H9 (cell line): ENCODE measurements at regions not wholly inside any gene's neighbourhood (a gene's known extent, or its start where the extent isn't known, plus 50 kb on each side); places are given as distances from the start of the nearest gene placed in this dataset.

Source experiments
- DNase-seq: peaks from one replicate; pipeline ENCODE4 v3.0.0-alpha.2; 2017
- H2AFZ ChIP-seq: one replicate; pipeline ENCODE4 v1.6.1; 2013; ENCODE audit warnings: mild to moderate bottlenecking, low read length, control low read depth, moderate library complexity
- H2AK5ac ChIP-seq: 2 replicates; pipeline ENCODE4 v1.6.1; 2013; ENCODE audit warnings: low read length, control low read depth, mixed read lengths; ENCODE audit not compliant: insufficient read length
- H2BK120ac ChIP-seq: one replicate; pipeline ENCODE4 v1.6.1; 2013; ENCODE audit warnings: low read depth, mild to moderate bottlenecking, low read length, control low read depth, inconsistent platforms; ENCODE audit not compliant: poor library complexity, severe bottlenecking
- H2BK12ac ChIP-seq: 2 replicates; pipeline ENCODE4 v1.6.1; 2013; ENCODE audit warnings: low read length, control low read depth, mixed read lengths, low read depth; ENCODE audit not compliant: insufficient read length
- H2BK15ac ChIP-seq: 2 replicates; pipeline ENCODE4 v1.6.1; 2013; ENCODE audit warnings: low read depth, low read length, control low read depth
- H2BK20ac ChIP-seq: one replicate; pipeline ENCODE4 v1.6.1; 2013; ENCODE audit warnings: low read depth, mild to moderate bottlenecking, low read length, control low read depth, inconsistent platforms; ENCODE audit not compliant: poor library complexity, severe bottlenecking
- H2BK5ac ChIP-seq: 2 replicates; pipeline ENCODE4 v1.6.1; 2013; ENCODE audit warnings: low read length, control low read depth, mixed read lengths; ENCODE audit not compliant: insufficient read length
- H3K14ac ChIP-seq: 2 replicates; pipeline ENCODE4 v1.6.1; 2013; ENCODE audit warnings: low read length, control low read depth; ENCODE audit not compliant: insufficient read depth
- H3K18ac ChIP-seq: 2 replicates; pipeline ENCODE4 v1.6.1; 2013; ENCODE audit warnings: low read depth, mild to moderate bottlenecking, mixed read lengths, low read length, control low read depth; ENCODE audit not compliant: insufficient read length
- H3K23ac ChIP-seq: 2 replicates; pipeline ENCODE4 v1.6.1; 2013; ENCODE audit warnings: low read length, control low read depth, mixed read lengths, low read depth; ENCODE audit not compliant: insufficient read length
- H3K23me2 ChIP-seq: 2 replicates; pipeline ENCODE4 v1.6.1; 2013; ENCODE audit warnings: low read depth, mild to moderate bottlenecking, mixed read lengths, low read length, control low read depth; ENCODE audit not compliant: insufficient read length, poor library complexity, severe bottlenecking
- H3K27ac ChIP-seq: 2 replicates; pipeline ENCODE4 v1.5.1; 2013; ENCODE audit warnings: low read length, control low read depth, mixed read lengths, low read depth; ENCODE audit not compliant: insufficient read length
- H3K27me3 ChIP-seq: 2 replicates; pipeline ENCODE4 v1.6.1; 2013; ENCODE audit warnings: low read length, control low read depth, inconsistent platforms; ENCODE audit not compliant: insufficient read depth
- H3K4ac ChIP-seq: 2 replicates; pipeline ENCODE4 v1.6.1; 2013; ENCODE audit warnings: low read depth, mild to moderate bottlenecking, control low read depth, inconsistent platforms, low read length, moderate library complexity
- H3K4me1 ChIP-seq: 2 replicates; pipeline ENCODE4 v1.6.1; 2013; ENCODE audit warnings: low read length, control low read depth, inconsistent platforms; ENCODE audit not compliant: insufficient read depth
- H3K4me2 ChIP-seq: 2 replicates; pipeline ENCODE4 v1.6.1; 2013; ENCODE audit warnings: low read length, control low read depth, mixed read lengths; ENCODE audit not compliant: insufficient read length, insufficient read depth
- H3K56ac ChIP-seq: 2 replicates; pipeline ENCODE4 v1.6.1; 2013; ENCODE audit warnings: low read depth, mild to moderate bottlenecking, mixed read lengths, low read length, control low read depth; ENCODE audit not compliant: insufficient read length
- H3K79me1 ChIP-seq: 2 replicates; pipeline ENCODE4 v1.6.1; 2013; ENCODE audit warnings: low read depth, mild to moderate bottlenecking, moderate library complexity, low read length, control low read depth, inconsistent platforms; ENCODE audit not compliant: insufficient read depth, poor library complexity, severe bottlenecking
- H3K79me2 ChIP-seq: 2 replicates; pipeline ENCODE4 v1.6.1; 2013; ENCODE audit warnings: low read length, control low read depth, inconsistent platforms; ENCODE audit not compliant: insufficient read depth
- H3K9ac ChIP-seq: 2 replicates; pipeline ENCODE4 v1.6.1; 2013; ENCODE audit warnings: low read length, control low read depth, mixed read lengths; ENCODE audit not compliant: insufficient read length; ENCODE audit errors: extremely low read depth
- H3K9me3 ChIP-seq: one replicate; pipeline ENCODE4 v1.6.1; 2013; ENCODE audit warnings: low read depth, low read length, inconsistent platforms; ENCODE audit not compliant: control insufficient read depth
- H3T11ph ChIP-seq: one replicate; pipeline ENCODE4 v1.6.1; 2013; ENCODE audit warnings: mild to moderate bottlenecking, low read length, control low read depth, inconsistent platforms
- H4K20me1 ChIP-seq: one replicate; pipeline ENCODE4 v1.6.1; 2013; ENCODE audit not compliant: control insufficient read depth, insufficient read length, insufficient read depth
- H4K5ac ChIP-seq: 2 replicates; pipeline ENCODE4 v1.6.1; 2013; ENCODE audit warnings: low read depth, mild to moderate bottlenecking, mixed read lengths, low read length, control low read depth; ENCODE audit not compliant: insufficient read length
- H4K8ac ChIP-seq: replicated peaks from 2 replicates; pipeline ENCODE4 v1.6.1; 2013; ENCODE audit warnings: low read length, control low read depth, mixed read lengths, low read depth; ENCODE audit not compliant: insufficient read length
- H4K91ac ChIP-seq: 2 replicates; pipeline ENCODE4 v1.6.1; 2013; ENCODE audit warnings: low read depth, mild to moderate bottlenecking, moderate library complexity, mixed read lengths, low read length, control low read depth; ENCODE audit not compliant: insufficient read length
- H3K27ac Mint-ChIP-seq, 3 experiments: 2 replicates in 2 of 3; 3 replicates in 1 of 3; pipeline ENCODE4 v1.8.0; 2020 to 2021; ENCODE audit warnings: mixed read lengths in 3 of 3, mild to moderate bottlenecking in 1 of 3, moderate library complexity in 1 of 3
- H3K27me3 Mint-ChIP-seq: 2 replicates; pipeline ENCODE4 v1.8.0; 2021; ENCODE audit warnings: low read depth, mild to moderate bottlenecking, moderate library complexity, mixed read lengths
- H3K36me3 Mint-ChIP-seq, 3 experiments: 2 replicates in 2 of 3; 3 replicates in 1 of 3; pipeline ENCODE4 v1.8.0; 2020 to 2021; ENCODE audit warnings: low read depth in 3 of 3, mixed read lengths in 3 of 3; ENCODE audit not compliant: insufficient read depth in 1 of 3
- H3K4me1 Mint-ChIP-seq, 2 experiments: 2 replicates each; pipeline ENCODE4 v1.8.0; 2020; ENCODE audit warnings: mixed read lengths in 2 of 2
- H3K4me3 Mint-ChIP-seq, 2 experiments: 2 replicates in 1 of 2; 3 replicates in 1 of 2; pipeline ENCODE4 v1.8.0; 2020 to 2021; ENCODE audit warnings: mild to moderate bottlenecking in 2 of 2, mixed read lengths in 2 of 2, moderate library complexity in 1 of 2
- H3K9me3 Mint-ChIP-seq, 2 experiments: 2 replicates in 1 of 2; 3 replicates in 1 of 2; pipeline ENCODE4 v1.8.0; 2020; ENCODE audit warnings: mild to moderate bottlenecking in 2 of 2, mixed read lengths in 2 of 2, moderate library complexity in 1 of 2
- CTCF ChIP-seq: fragments of 200-600 bp; sonication (generic); conservative IDR thresholded peaks from 3 replicates; pipeline ENCODE4 v1.8.0; 2021; ENCODE audit warnings: antibody characterized with exemption, mild to moderate bottlenecking
- WGBS: extraction: QIAGEN DNeasy Blood & Tissue Kit; methylation state at CpG from one replicate; pipeline ENCODE4 v1.1.7; 2013; ENCODE audit warnings: missing lambda C conversion rate, low lambda C conversion rate, mixed read lengths; ENCODE audit not compliant: insufficient read length; ENCODE audit errors: extremely low coverage; 5-methylcytosine and 5-hydroxymethylcytosine counted together

DNA sequence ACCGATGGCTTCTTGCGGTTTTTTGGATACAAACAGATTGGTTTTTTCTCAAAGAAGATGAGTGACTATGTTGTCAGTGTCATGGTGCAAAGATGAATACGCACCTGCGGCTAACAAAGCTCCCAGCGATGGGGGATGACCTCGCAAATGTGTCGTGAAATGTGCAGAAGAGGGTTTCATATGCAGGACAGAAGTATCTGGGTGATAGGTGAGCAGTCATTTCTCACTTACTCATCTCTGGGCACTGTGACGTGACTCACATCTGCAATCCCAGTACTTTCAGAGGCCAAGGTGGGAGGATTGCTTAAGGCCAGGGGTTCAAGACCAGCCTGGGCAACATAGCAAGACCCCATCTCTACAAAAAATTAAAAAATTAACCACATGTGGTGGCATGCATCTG is 216.3 kb downstream of the ERMARD start:
- no peak for DNase-seq
- Mint-ChIP-seq H3K9me3 (peaks cover 13 to 23% of the 10 kb centered on the region in 2 experiments), H3K4me3 (no peak overlapping the region), H3K27me3 (peaks cover 26% of the 10 kb centered on the region), H3K36me3 (peaks cover 2 to 26% (median 4%) of the 10 kb centered on the region in 3 experiments; a peak in 6 of 7 replicates), H3K4me1 (peaks cover 4 to 8% of the 10 kb centered on the region in 2 experiments; a peak in 2 of 4 replicates), H3K27ac (no peak overlapping the region)
- H3K4me1 ChIP-seq = no peaks in the 10 kb centered on the region
- H2BK12ac ChIP-seq = no peak overlapping the region
- TF ChIP-seq CTCF = no peak
- no peak overlapping the region for H3K14ac ChIP-seq
- H4K20me1 ChIP-seq = no peaks in the 10 kb centered on the region
- no peaks in the 10 kb centered on the region for H3K23me2 ChIP-seq
- no peak overlapping the region for H3K4me2 ChIP-seq
- no peak overlapping the region for H3K23ac ChIP-seq
- no peak overlapping the region for H2BK15ac ChIP-seq
- no peaks in the 10 kb centered on the region for H3K27me3 ChIP-seq
- H3K79me1 ChIP-seq = no peaks in the 10 kb centered on the region
- H3K18ac ChIP-seq = no peak overlapping the region
- H2AK5ac ChIP-seq = no peak overlapping the region
- no peak overlapping the region for H4K91ac ChIP-seq
- no peak overlapping the region for H2BK5ac ChIP-seq
- no CpG with 5 or more reads among the region's 8 CpGs for WGBS
- H3K9ac ChIP-seq = no peak overlapping the region
- no peak overlapping the region for H2BK20ac ChIP-seq
- H3T11ph ChIP-seq = no peak overlapping the region
- no peaks in the 10 kb centered on the region for H3K9me3 ChIP-seq
- H2BK120ac ChIP-seq = no peak overlapping the region
- no peak overlapping the region for H3K56ac ChIP-seq
- no peak overlapping the region for H4K5ac ChIP-seq
- H3K4ac ChIP-seq = no peak overlapping the region
- no peak overlapping the region for H2AFZ ChIP-seq
- H4K8ac ChIP-seq = no peak overlapping the region
- no peak overlapping the region for H3K27ac ChIP-seq
- no peaks in the 10 kb centered on the region for H3K79me2 ChIP-seq
